ENCODE measurements at regions not wholly inside any gene's neighbourhood (a gene's known extent, or its start where the extent isn't known, plus 50 kb on each side); places are given as distances from the start of the nearest gene placed in this dataset.

GRCh38 chr12:88805692-88806091, 225.4 kb upstream of the KITLG start:
- peak; percentile 33 for DNase-seq

GRCh38 chr12:88805286-88805685, 225.0 kb upstream of the KITLG start:
- peak; percentile 53 for DNase-seq

GRCh38 chr12:88802096-88802706, 221.9 kb upstream of the KITLG start:
- peak; percentile 35 for DNase-seq

DNA sequence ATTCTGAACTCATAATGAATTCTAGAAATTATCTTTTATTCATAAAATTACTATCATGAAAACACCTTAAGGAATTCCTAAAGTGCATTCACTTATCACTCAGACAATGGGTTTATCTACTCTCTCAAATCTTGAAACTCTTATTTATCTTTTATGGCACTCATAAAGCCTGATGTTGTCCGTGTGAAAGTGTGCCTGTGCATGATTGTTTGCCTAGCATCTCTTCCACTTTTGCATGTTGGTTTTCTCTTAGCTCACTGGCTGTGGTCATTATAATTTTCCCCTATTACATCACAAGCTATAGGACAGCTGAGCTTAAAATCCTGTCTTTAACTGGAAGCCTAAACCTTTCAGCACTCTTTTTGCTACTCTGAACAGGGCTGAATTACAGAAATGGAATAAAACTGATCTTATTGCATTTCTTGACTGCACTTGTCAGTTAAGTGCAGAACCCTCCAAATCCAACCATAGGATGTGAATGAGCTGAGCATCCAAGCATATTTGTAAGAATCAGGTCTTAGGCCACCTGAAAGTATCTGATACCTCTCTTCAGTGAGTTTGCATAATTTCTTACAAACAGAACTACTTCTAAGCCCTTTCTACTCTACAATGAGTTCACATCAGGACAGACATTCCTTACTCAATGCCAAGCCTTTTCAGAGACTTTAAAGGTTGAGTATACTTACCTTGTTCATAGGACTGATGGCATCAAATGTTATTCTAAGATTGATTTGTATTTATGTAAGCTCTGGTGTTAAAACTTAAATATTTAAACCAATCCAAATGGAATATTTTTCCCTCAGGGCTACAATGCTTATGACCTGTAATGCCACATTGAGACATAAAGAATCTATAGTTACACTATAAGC, 221.2 kb upstream of the KITLG start:
- no peak for DNase-seq

GRCh38 chr12:88793096-88793495, 212.8 kb upstream of the KITLG start:
- peak; percentile 71 for DNase-seq

DNA sequence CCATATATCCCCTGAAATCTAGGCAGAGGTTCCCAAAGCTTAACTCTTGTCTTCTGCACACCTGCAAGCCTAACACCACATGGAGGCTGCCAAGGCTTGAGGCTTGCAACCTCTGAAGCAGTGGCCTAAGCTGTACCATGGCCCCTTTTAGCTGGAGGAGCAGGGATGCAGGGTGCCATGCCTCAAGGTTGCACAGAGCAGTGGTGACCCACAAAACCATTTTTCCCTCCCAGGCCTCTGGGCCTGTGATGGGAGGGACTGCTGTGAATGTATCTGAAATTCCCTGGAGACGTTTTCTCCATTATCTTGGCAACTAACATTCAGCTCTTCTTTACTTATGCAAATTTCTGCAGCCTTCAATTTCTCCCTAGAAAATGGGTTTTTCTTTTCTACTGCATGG, 210.0 kb upstream of the KITLG start:
- no peak for DNase-seq

GRCh38 chr12:88784166-88784565, 203.9 kb upstream of the KITLG start:
- DNase-seq, result no peak

GRCh38 chr12:88782351-88782750, 202.1 kb upstream of the KITLG start:
- peak; percentile 23 for DNase-seq

GRCh38 chr12:88781909-88782308, 201.6 kb upstream of the KITLG start:
- DNase-seq, result peak; percentile 65

DNA sequence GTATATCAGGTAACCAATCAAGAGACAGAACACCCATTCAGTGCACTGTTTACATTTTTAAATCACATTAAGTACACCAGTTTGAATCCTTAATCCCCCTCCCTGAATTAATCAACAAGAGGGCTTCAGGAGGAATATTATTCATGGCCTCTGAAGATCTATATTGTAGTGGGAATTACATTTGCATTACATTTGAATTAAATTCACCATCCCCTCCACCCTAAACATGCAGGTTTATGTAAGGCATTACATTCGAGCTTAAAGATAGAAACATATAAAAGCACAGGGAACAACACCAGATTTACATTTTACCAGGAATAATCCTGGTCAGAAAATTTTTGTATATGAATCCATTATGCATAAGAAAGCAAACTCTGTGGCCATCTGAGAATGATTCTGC, 197.8 kb upstream of the KITLG start:
- DNase-seq, result no peak

DNA sequence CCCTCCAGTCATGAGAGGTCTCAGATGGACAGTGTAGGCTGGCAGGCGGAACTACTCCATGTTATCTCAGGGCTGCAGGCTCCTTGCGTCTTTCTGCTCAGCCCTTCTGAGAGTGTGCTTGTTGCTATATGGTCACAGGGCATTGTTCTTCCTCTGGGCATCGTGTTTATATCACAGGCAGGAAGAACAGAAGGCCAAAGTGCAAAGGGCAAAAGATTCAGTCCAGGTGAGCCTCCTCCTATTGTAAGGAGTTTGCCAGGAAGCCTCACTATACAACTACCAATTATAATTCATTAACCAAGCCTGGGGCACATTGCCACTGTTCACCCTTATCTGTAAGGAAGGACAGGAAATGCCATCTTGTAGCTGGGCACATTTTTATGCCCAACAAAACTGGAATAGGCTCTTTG, 195.5 kb upstream of the KITLG start:
- no peak for DNase-seq

GRCh38 chr12:88767699-88768098, 187.4 kb upstream of the KITLG start:
- no peak for DNase-seq

- DNase-seq, result peak; percentile 9
These were observed 184.7 kb upstream of the KITLG start for GRCh38 chr12:88764781-88765480.

DNA sequence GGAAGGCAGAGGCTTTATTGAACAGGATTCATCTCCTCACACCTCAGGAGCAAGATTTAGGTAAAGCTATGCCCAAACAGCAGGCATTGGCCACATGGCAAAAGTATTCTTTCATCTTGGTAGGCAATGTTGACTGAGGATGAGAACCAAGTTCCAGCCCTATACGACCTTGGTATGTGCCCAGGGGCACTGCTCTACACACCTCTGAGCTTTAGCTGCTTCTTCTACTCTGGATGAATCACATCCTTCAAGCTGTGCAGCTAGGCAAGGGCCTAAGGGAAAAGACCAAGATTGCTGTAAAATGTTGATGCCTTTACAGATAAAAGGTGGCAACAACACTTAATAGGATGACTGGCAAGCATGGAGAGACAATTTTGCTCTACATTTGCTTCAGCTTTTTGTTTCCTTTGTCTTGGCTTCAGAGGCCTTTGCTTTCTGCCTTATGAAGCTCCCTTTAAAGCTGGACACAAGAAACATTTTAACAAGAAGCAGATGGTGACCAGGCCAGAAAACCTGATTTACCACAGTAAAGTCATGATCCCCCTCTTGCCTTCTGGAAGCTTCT, 183.3 kb upstream of the KITLG start:
- no peak for DNase-seq

DNA sequence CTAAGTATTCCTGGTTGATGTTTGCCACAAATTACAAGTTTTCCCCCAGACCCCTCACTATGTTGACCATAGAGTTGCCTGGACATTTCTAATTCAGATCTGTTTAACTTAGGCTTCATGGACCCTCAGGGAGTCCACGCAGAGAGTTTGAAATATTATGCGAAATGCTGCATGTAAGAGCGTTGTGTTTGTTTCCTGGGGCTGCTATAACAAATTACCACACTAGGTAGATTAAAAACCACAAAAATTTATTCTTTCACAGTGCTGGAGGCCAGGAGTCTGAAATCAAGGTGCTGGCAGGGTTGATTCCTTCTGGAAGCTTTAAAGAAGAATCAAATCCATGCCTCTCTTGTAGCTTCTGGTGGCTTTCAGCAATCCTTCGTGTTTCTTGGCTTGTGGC, 177.9 kb upstream of the KITLG start:
- DNase-seq, result no peak

GRCh38 chr12:88756917-88757316, 176.6 kb upstream of the KITLG start:
- DNase-seq, result no peak

GRCh38 chr12:88756153-88756552, 175.9 kb upstream of the KITLG start:
- DNase-seq, result no peak

DNA sequence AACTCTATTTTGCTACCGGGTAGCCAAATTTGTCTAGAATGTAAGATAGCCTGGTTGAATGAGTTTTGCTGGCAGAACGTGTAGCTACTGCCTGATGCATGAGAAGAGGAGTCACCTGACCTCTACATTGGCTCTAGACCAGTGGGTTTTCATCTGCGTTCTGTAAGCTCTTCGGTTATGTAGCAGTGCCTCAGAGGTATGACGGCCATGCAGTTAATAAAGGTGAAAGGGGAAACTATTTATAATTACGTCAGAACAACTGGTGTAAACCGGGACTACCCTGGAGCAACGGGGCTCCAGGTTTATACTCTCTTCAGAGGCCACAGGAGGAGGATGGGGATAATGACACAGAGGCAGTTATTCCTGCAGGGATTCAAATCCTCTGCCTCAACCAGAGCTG, 173.4 kb upstream of the KITLG start:
- no peak for DNase-seq

DNA sequence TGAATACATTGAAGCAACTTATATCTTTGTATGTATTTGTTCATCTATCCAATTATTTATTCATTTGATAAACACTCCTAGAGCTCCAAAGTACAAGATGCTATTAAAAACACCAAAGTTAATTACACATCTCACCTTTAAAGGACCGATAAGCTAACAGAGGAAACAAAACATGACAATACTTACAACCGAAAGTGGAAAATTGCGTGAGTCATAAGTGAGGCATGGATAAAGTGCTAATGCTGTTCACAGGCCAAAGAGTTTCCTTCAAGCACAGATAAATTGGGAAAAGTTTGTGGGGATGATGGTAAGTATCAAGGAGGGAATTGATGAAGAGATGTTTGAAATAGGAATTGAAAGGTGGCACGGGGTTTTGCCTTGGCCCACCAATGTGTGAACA, 172.8 kb upstream of the KITLG start:
- peak; percentile 19 for DNase-seq

GRCh38 chr12:88752183-88752582, 171.9 kb upstream of the KITLG start:
- DNase-seq, result no peak

DNA sequence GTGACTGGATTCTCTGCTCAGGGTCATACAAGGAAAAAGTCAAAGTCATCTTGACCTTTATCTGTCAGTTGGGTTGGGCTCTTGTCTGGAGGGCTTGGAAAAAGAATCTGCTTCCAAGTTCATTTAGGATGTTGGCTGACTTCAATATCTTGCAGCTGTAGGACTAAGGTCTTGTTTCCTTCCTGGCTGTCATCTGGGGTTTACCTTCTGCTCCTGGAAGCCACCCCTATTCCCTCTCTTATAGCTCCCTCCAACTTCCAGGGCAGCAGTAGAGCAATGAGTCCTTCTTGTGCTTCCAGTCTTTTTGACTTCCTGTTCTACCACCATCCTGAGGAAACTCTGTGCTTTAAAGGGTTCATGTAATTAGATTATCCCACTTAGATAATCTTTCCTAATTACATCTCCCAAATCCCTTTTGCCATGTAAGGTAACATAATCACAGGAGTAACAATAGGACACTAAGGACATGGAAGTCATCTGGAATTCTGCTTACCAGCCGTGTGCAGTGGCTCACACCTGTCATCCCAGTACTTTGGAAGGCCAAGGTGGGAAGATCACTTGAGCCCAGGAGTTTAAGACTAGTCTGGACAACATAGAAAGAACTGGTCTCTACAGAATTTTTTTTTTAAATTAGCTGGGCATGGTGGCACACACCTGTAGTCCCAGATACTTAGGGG, 170.7 kb upstream of the KITLG start:
- DNase-seq, result no peak

GRCh38 chr12:88746386-88746785, 166.1 kb upstream of the KITLG start:
- DNase-seq, result peak; percentile 19

Measured in fibroblast of skin of back (primary cell).